B cell (primary cell): ENCODE measurements at regions not wholly inside any gene's neighbourhood (a gene's known extent, or its start where the extent isn't known, plus 50 kb on each side); places are given as distances from the start of the nearest gene placed in this dataset.

Experiments
- ATAC-seq: fragments of 200-7000 bp; cut with Tn5 transposase; one replicate; pipeline ENCODE4 v1.10.0; 2021; ENCODE audit warnings: low read depth, mild to moderate bottlenecking, moderate number of reproducible peaks, moderate library complexity
- CTCF ChIA-PET: fragments of 350-600 bp; sonication (Branson Sonifier 250); formaldehyde crosslinking; loops from one replicate; lab custom pipeline; 2021; ENCODE audit warnings: antibody characterized with exemption, inconsistent platforms; lab: Charles Lee
- POLR2A ChIA-PET: fragments of 350-600 bp; sonication (Branson Sonifier 250); formaldehyde crosslinking; loops from one replicate; lab custom pipeline; 2021; ENCODE audit warnings: antibody characterized with exemption; lab: Charles Lee
- DNase-seq: peaks from one replicate; pipeline ENCODE4 v3.0.0; 2013
- H2AFZ ChIP-seq: 2 replicates; pipeline ENCODE4 v1.6.1; 2012; ENCODE audit warnings: mild to moderate bottlenecking, low read depth, low read length; ENCODE audit not compliant: insufficient read depth, poor library complexity, severe bottlenecking
- H3K27ac ChIP-seq, 2 donors: 1 replicate in 1 of 2; 2 replicates in 1 of 2; pipeline ENCODE4 v1.5.1; 2012 to 2013; ENCODE audit warnings: low read length in 2 of 2, mild to moderate bottlenecking in 2 of 2, moderate library complexity in 1 of 2
- H3K27me3 ChIP-seq, 4 experiments: fragments of 200-600 bp in 1 of 4; sonication (generic) in 1 of 4; replicated peaks in 1 of 4; 1 replicate in 2 of 4; 2 replicates in 2 of 4; pipeline versions ENCODE4 v1.6.1 to v1.7.0; 2013 to 2016; ENCODE audit warnings: low read length in 3 of 4, mild to moderate bottlenecking in 2 of 4, mixed read lengths in 1 of 4, moderate library complexity in 1 of 4; ENCODE audit not compliant: insufficient read depth in 4 of 4, control insufficient read depth in 3 of 4; ENCODE audit errors: control extremely low read depth in 1 of 4
- H3K36me3 ChIP-seq, 2 experiments: replicated peaks in 1 of 2; 1 replicate in 1 of 2; 2 replicates in 1 of 2; pipeline versions ENCODE4 v1.6.1 to v1.7.1; 2013; ENCODE audit warnings: low read length in 1 of 2; ENCODE audit not compliant: insufficient read depth in 2 of 2, control insufficient read depth in 1 of 2; ENCODE audit errors: control extremely low read depth in 1 of 2, extremely low read depth in 1 of 2
- H3K4me1 ChIP-seq, 2 donors: fragments of 200-600 bp in 1 of 2; sonication (generic) in 1 of 2; 1 replicate in 1 of 2; 2 replicates in 1 of 2; pipeline versions ENCODE4 v1.5.1 to v1.6.1; 2013 to 2017; ENCODE audit warnings: low read length in 2 of 2; ENCODE audit not compliant: control insufficient read depth in 2 of 2, insufficient read depth in 2 of 2
- H3K4me2 ChIP-seq: replicated peaks from 2 replicates; pipeline ENCODE3; 2012; ENCODE audit warnings: mild to moderate bottlenecking, low read depth, low read length; ENCODE audit not compliant: poor library complexity, severe bottlenecking
- H3K4me3 ChIP-seq, 5 experiments: fragments of 200-600 bp in 1 of 5; sonication (generic) in 1 of 5; 1 replicate in 3 of 5; 2 replicates in 2 of 5; pipeline versions ENCODE4 v1.5.1 to v1.7.0; 2011 to 2016; ENCODE audit warnings: low read length in 4 of 5, mild to moderate bottlenecking in 4 of 5, low read depth in 2 of 5, control low read depth in 1 of 5, moderate library complexity in 1 of 5; ENCODE audit not compliant: insufficient read depth in 1 of 5; ENCODE audit errors: control extremely low read depth in 1 of 5, extremely low read depth in 1 of 5
- H3K79me2 ChIP-seq: fragments of 200-600 bp; sonication (generic); one replicate; pipeline ENCODE4 v1.6.0; 2016; ENCODE audit warnings: low read length; ENCODE audit not compliant: control insufficient read depth, insufficient read depth
- H3K9ac ChIP-seq: fragments of 200-600 bp; sonication (generic); 2 replicates; pipeline ENCODE4 v1.6.1; 2017; ENCODE audit warnings: mild to moderate bottlenecking, low read length, moderate library complexity
- H3K9me3 ChIP-seq, 3 donors: one replicate each; pipeline versions ENCODE4 v1.6.1 to v1.7.1; 2013; ENCODE audit warnings: low read length in 2 of 3; ENCODE audit not compliant: control insufficient read depth in 2 of 3, insufficient read depth in 1 of 3; ENCODE audit errors: control extremely low read depth in 1 of 3
- H4K20me1 ChIP-seq: 2 replicates; pipeline ENCODE4 v1.6.0; 2012; ENCODE audit warnings: mild to moderate bottlenecking, low read length; ENCODE audit not compliant: insufficient read depth, control insufficient read depth, poor library complexity, severe bottlenecking
- H3K27ac Mint-ChIP-seq: one replicate; pipeline ENCODE4 v1.8.0; 2021; ENCODE audit warnings: mixed read lengths
- H3K27me3 Mint-ChIP-seq: one replicate; pipeline ENCODE4 v1.8.0; 2021; ENCODE audit warnings: mixed read lengths
- H3K4me1 Mint-ChIP-seq: one replicate; pipeline ENCODE4 v1.8.0; 2021; ENCODE audit warnings: mixed read lengths
- H3K4me3 Mint-ChIP-seq: one replicate; pipeline ENCODE4 v1.8.0; 2021; ENCODE audit warnings: mixed read lengths
- H3K9me3 Mint-ChIP-seq: one replicate; pipeline ENCODE4 v1.8.0; 2022; ENCODE audit warnings: mixed read lengths; ENCODE audit not compliant: insufficient read depth
- EZH2 ChIP-seq: IDR thresholded peaks from 2 replicates; pipeline ENCODE4 v1.6.1; 2012; ENCODE audit warnings: borderline replicate concordance, low read depth, mild to moderate bottlenecking, moderate library complexity, low read length; ENCODE audit not compliant: insufficient read depth, poor library complexity, severe bottlenecking
- WGBS: methylation state at CpG from one replicate; pipeline ENCODE4 v1.1.5; 2013; ENCODE audit warnings: missing lambda C conversion rate; ENCODE audit not compliant: insufficient coverage; 5-methylcytosine and 5-hydroxymethylcytosine counted together
- intact Hi-C: fragments of 100-400 bp; cut with micrococcal nuclease; formaldehyde crosslinking; loops from one replicate; pipeline ENCODE4 v1.10.0; 2022
- TF ChIP-seq, protein P1 (sequence below): fragments of 200-600 bp; IDR thresholded peaks from one replicate; pipeline ENCODE4 v1.8.0; 2022; ENCODE audit warnings: antibody characterized with exemption, mild to moderate bottlenecking

DNA sequence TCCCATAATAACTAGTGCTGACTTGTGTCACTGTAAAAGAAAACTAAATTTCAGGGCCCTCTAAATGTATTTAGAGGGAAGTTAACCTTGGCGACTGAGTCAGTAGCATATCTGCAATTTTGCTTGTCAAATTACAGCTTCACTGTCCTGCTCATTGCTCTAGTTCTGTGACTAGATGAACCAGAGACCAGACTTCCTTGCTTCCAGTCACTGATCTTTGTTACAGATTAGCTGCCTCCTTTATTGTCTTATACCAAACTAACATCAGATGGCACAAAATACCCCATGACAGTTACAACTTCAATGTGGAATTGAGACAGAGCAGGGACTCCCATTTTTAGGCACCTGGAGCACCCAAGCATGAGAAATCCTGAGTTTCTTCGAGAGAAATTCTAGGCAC lies 79.9 kb upstream of the POM121L12 start:
- H3K4me1 Mint-ChIP-seq, result no peaks in the 10 kb centered on the region

GRCh38 chr7:52944921-52945320 lies 90.5 kb upstream of the POM121L12 start:
- CTCF ChIA-PET, result no interaction called here
- intact Hi-C loops, result no loop called here

More for the DNA sequence above, 79.9 kb upstream of the POM121L12 start:
- Histone ChIP-seq H3K4me2 (no peak overlapping the region), H3K4me1 (no peaks in the 10 kb centered on the region), H3K9ac (no peak overlapping the region), H2AFZ (no peak overlapping the region), H3K27me3 (no peaks in the 10 kb centered on the region), H3K79me2 (no peaks in the 10 kb centered on the region), H3K4me3 (no peak overlapping the region), H3K9me3 (peaks cover 0 to 3% (median 2%) of the 10 kb centered on the region in 3 donors), H3K27ac (no peak overlapping the region), H4K20me1 (no peaks in the 10 kb centered on the region), H3K36me3 (no peaks in the 10 kb centered on the region)
- no peaks in the 10 kb centered on the region for H3K27me3 Mint-ChIP-seq
- TF ChIP-seq EZH2, result no peak
- TF ChIP-seq, protein P1, sequence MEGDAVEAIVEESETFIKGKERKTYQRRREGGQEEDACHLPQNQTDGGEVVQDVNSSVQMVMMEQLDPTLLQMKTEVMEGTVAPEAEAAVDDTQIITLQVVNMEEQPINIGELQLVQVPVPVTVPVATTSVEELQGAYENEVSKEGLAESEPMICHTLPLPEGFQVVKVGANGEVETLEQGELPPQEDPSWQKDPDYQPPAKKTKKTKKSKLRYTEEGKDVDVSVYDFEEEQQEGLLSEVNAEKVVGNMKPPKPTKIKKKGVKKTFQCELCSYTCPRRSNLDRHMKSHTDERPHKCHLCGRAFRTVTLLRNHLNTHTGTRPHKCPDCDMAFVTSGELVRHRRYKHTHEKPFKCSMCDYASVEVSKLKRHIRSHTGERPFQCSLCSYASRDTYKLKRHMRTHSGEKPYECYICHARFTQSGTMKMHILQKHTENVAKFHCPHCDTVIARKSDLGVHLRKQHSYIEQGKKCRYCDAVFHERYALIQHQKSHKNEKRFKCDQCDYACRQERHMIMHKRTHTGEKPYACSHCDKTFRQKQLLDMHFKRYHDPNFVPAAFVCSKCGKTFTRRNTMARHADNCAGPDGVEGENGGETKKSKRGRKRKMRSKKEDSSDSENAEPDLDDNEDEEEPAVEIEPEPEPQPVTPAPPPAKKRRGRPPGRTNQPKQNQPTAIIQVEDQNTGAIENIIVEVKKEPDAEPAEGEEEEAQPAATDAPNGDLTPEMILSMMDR, result no peak
- H3K27ac Mint-ChIP-seq, result no peak overlapping the region
- no peak for ATAC-seq
- no peak for DNase-seq
- no peak overlapping the region for H3K4me3 Mint-ChIP-seq
- 100% methylated on average over 1 of the region's 2 CpGs for WGBS
- ChIA-PET CTCF (no interaction called here), POLR2A (no interaction called here)
- intact Hi-C loops, result no loop called here
- H3K9me3 Mint-ChIP-seq, result peaks cover 4% of the 10 kb centered on the region

More at GRCh38 chr7:52944921-52945320, 90.5 kb upstream of the POM121L12 start:
- Mint-ChIP-seq H3K4me1 (no peaks in the 10 kb centered on the region), H3K27me3 (no peaks in the 10 kb centered on the region), H3K4me3 (no peak overlapping the region), H3K9me3 (peaks cover 8% of the 10 kb centered on the region), H3K27ac (no peak overlapping the region)
- WGBS, result no CpG with 5 or more reads among the region's 2 CpGs
- POLR2A ChIA-PET, result no interaction called here
- Histone ChIP-seq H3K27me3 (no peaks in the 10 kb centered on the region), H3K4me3 (no peak overlapping the region), H3K36me3 (no peaks in the 10 kb centered on the region), H3K4me2 (no peak overlapping the region), H2AFZ (no peak overlapping the region), H3K27ac (no peak overlapping the region), H3K9ac (no peak overlapping the region), H3K9me3 (no peaks in the 10 kb centered on the region), H3K4me1 (no peaks in the 10 kb centered on the region), H4K20me1 (no peaks in the 10 kb centered on the region), H3K79me2 (no peaks in the 10 kb centered on the region)
- ATAC-seq (no peak), DNase-seq (no peak)
- no peak for TF ChIP-seq EZH2
- TF ChIP-seq, protein P1, result no peak
